Type B pancreatic cell (in vitro differentiated cells): ENCODE measurements at regions not wholly inside any gene's neighbourhood (a gene's known extent, or its start where the extent isn't known, plus 50 kb on each side); places are given as distances from the start of the nearest gene placed in this dataset.

Experiments
- DNase-seq: peaks from one replicate; pipeline ENCODE4 v3.0.0; 2021; ENCODE audit warnings: mixed read lengths; ENCODE audit not compliant: unreplicated experiment; ENCODE audit errors: extremely low spot score
- H3K27ac Mint-ChIP-seq: 2 replicates; pipeline ENCODE4 v1.8.0; 2021; ENCODE audit warnings: mild to moderate bottlenecking, mixed read lengths
- H3K27me3 Mint-ChIP-seq: 2 replicates; pipeline ENCODE4 v1.8.0; 2021; ENCODE audit warnings: mixed read lengths
- H3K36me3 Mint-ChIP-seq: 2 replicates; pipeline ENCODE4 v1.8.0; 2021; ENCODE audit warnings: mixed read lengths
- H3K4me1 Mint-ChIP-seq: one replicate; pipeline ENCODE4 v1.8.0; 2021; ENCODE audit warnings: mixed read lengths; ENCODE audit not compliant: unreplicated experiment
- H3K4me3 Mint-ChIP-seq: 2 replicates; pipeline ENCODE4 v1.8.0; 2021; ENCODE audit warnings: mild to moderate bottlenecking, mixed read lengths
- H3K9me3 Mint-ChIP-seq: 2 replicates; pipeline ENCODE4 v1.8.0; 2021; ENCODE audit warnings: mixed read lengths
- CTCF ChIP-seq: fragments of 200-600 bp; sonication (generic); conservative IDR thresholded peaks from 2 replicates; pipeline ENCODE4 v1.5.0; 2021; ENCODE audit warnings: antibody characterized with exemption, mild to moderate bottlenecking

GRCh38 chr7:156460858-156461627 is 179.5 kb upstream of the RNF32 start:
- Mint-ChIP-seq H3K27me3 (peaks cover 10% of the 10 kb centered on the region), H3K36me3 (no peaks in the 10 kb centered on the region), H3K4me3 (no peak overlapping the region), H3K4me1 (peaks cover under 1% of the 10 kb centered on the region), H3K9me3 (no peaks in the 10 kb centered on the region), H3K27ac (no peak overlapping the region)
- no peak for DNase-seq
- no peak for TF ChIP-seq CTCF

GRCh38 chr7:156459582-156459981 is 181.0 kb upstream of the RNF32 start:
- no peak for TF ChIP-seq CTCF
- Mint-ChIP-seq H3K4me3 (no peak overlapping the region), H3K27me3 (peaks cover 6% of the 10 kb centered on the region), H3K27ac (no peak overlapping the region), H3K4me1 (no peaks in the 10 kb centered on the region), H3K9me3 (no peaks in the 10 kb centered on the region), H3K36me3 (no peaks in the 10 kb centered on the region)
- no peak for DNase-seq

- Mint-ChIP-seq H3K27me3 (peaks cover 7% of the 10 kb centered on the region), H3K9me3 (no peaks in the 10 kb centered on the region), H3K4me1 (no peaks in the 10 kb centered on the region), H3K4me3 (no peak overlapping the region), H3K36me3 (no peaks in the 10 kb centered on the region), H3K27ac (no peak overlapping the region)
- TF ChIP-seq CTCF: no peak
- DNase-seq: no peak
Observed at GRCh38 chr7:156459067-156459466, 181.5 kb upstream of the RNF32 start.

GRCh38 chr7:156458011-156458410 is 182.6 kb upstream of the RNF32 start:
- Mint-ChIP-seq H3K36me3 (no peaks in the 10 kb centered on the region), H3K4me3 (no peak overlapping the region), H3K27ac (no peak overlapping the region), H3K9me3 (no peaks in the 10 kb centered on the region), H3K27me3 (peaks cover 17% of the 10 kb centered on the region), H3K4me1 (no peaks in the 10 kb centered on the region)
- TF ChIP-seq CTCF: no peak
- no peak for DNase-seq

- TF ChIP-seq CTCF: no peak
- H3K36me3 Mint-ChIP-seq: no peaks in the 10 kb centered on the region
- no peaks in the 10 kb centered on the region for H3K9me3 Mint-ChIP-seq
- H3K4me1 Mint-ChIP-seq: no peaks in the 10 kb centered on the region
- peaks cover 27% of the 10 kb centered on the region for H3K27me3 Mint-ChIP-seq
- no peak for DNase-seq
- no peak overlapping the region for H3K4me3 Mint-ChIP-seq
- no peak overlapping the region for H3K27ac Mint-ChIP-seq
Observed at GRCh38 chr7:156456503-156457115, 184.0 kb upstream of the RNF32 start.
